ENCODE measurements at regions not wholly inside any gene's neighbourhood (a gene's known extent, or its start where the extent isn't known, plus 50 kb on each side); places are given as distances from the start of the nearest gene placed in this dataset.

DNA sequence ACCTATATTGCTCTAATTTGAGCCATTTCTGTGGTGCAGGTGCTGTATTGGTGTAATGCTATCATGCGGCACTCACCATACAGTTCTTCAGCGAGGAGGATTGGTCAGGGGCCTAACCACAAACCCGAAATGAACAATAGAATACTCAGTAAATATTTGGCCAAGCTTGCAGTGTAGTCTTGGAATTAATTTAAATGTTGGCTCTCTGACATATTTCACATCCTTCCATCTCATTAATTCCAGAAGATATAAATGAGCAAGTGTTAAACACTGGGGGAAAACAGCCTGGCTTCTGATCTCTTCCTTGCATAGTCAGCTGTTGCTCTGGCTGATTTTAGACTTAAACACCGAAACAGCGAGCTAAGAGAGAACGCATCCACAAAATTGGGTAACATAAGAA lies 663.1 kb upstream of the GHITM start:
- H3K4me1 ChIP-seq (ENCODE audit: insufficient read depth, low read length) = no peaks in the 10 kb centered on the region
- H3K79me2 ChIP-seq (ENCODE audit: insufficient read depth, low read length) = no peaks in the 10 kb centered on the region
- H3K27me3 ChIP-seq (ENCODE audit: insufficient read depth, low read length) = no peaks in the 10 kb centered on the region
- FAIRE-seq (no peak), DNase-seq (ENCODE audit: low read depth) (peak; percentile 74)
- Mint-ChIP-seq H3K9me3 (ENCODE audit: unreplicated experiment) (peaks cover 3% of the 10 kb centered on the region), H3K36me3 (ENCODE audit: low read depth, unreplicated experiment) (no peaks in the 10 kb centered on the region), H3K27me3 (ENCODE audit: low read depth, unreplicated experiment) (no peaks in the 10 kb centered on the region), H3K4me3 (ENCODE audit: unreplicated experiment) (no peak overlapping the region), H3K27ac (ENCODE audit: unreplicated experiment) (no peak overlapping the region), H3K4me1 (ENCODE audit: low read depth, unreplicated experiment) (no peaks in the 10 kb centered on the region)
- H3K27ac ChIP-seq (ENCODE audit: low read depth, low read length) = no peak overlapping the region
- no peak overlapping the region for H3K9ac ChIP-seq (ENCODE audit: low read length)
- no peaks in the 10 kb centered on the region for H3K9me3 ChIP-seq (ENCODE audit: insufficient read depth, low read depth, low read length)
- no peaks in the 10 kb centered on the region for H4K20me1 ChIP-seq (ENCODE audit: insufficient read depth, low read length)
- no peak overlapping the region for H3K4me2 ChIP-seq (ENCODE audit: low read length)
- no peak overlapping the region for H3K4me3 ChIP-seq (ENCODE audit: insufficient read depth, low read depth, low read length)
- no peaks in the 10 kb centered on the region for H3K36me3 ChIP-seq (ENCODE audit: insufficient read depth, low read length)
- TF ChIP-seq CTCF (IDR thresholded peaks at IDR 0.05; ENCODE audit: insufficient read depth, low read depth, low read length) (no peak), EZH2 (IDR thresholded peaks at IDR 0.05; ENCODE audit: insufficient read depth, low read length) (no peak)
- H2AFZ ChIP-seq (ENCODE audit: low read depth, low read length) = no peak overlapping the region

- FAIRE-seq = no peak
Measured at GRCh38 chr10:83489161-83489560, 650.1 kb upstream of the GHITM start.

More at GRCh38 chr10:83489161-83489560, 650.1 kb upstream of the GHITM start:
- H3K36me3 ChIP-seq (ENCODE audit: insufficient read depth, low read length) = no peaks in the 10 kb centered on the region
- DNase-seq (ENCODE audit: low read depth) = no peak
- no peak overlapping the region for H3K4me2 ChIP-seq (ENCODE audit: low read length)
- no peaks in the 10 kb centered on the region for H4K20me1 ChIP-seq (ENCODE audit: insufficient read depth, low read length)
- Mint-ChIP-seq H3K36me3 (ENCODE audit: low read depth, unreplicated experiment) (no peaks in the 10 kb centered on the region), H3K4me1 (ENCODE audit: low read depth, unreplicated experiment) (peaks cover 9% of the 10 kb centered on the region), H3K27me3 (ENCODE audit: low read depth, unreplicated experiment) (no peaks in the 10 kb centered on the region), H3K9me3 (ENCODE audit: unreplicated experiment) (no peaks in the 10 kb centered on the region), H3K4me3 (ENCODE audit: unreplicated experiment) (no peak overlapping the region), H3K27ac (ENCODE audit: unreplicated experiment) (no peak overlapping the region)
- TF ChIP-seq EZH2 (IDR thresholded peaks at IDR 0.05; ENCODE audit: insufficient read depth, low read length) = no peak
- no peak for TF ChIP-seq CTCF (IDR thresholded peaks at IDR 0.05; ENCODE audit: insufficient read depth, low read depth, low read length)
- H2AFZ ChIP-seq (ENCODE audit: low read depth, low read length) = no peak overlapping the region
- H3K79me2 ChIP-seq (ENCODE audit: insufficient read depth, low read length) = no peaks in the 10 kb centered on the region
- no peaks in the 10 kb centered on the region for H3K4me1 ChIP-seq (ENCODE audit: insufficient read depth, low read length)
- H3K9ac ChIP-seq (ENCODE audit: low read length) = no peak overlapping the region
- no peaks in the 10 kb centered on the region for H3K27me3 ChIP-seq (ENCODE audit: insufficient read depth, low read length)
- H3K4me3 ChIP-seq (ENCODE audit: insufficient read depth, low read depth, low read length) = no peak overlapping the region
- no peak overlapping the region for H3K27ac ChIP-seq (ENCODE audit: low read depth, low read length)
- no peaks in the 10 kb centered on the region for H3K9me3 ChIP-seq (ENCODE audit: insufficient read depth, low read depth, low read length)
